SU-DHL-6 (cell line): ENCODE measurements at regions not wholly inside any gene's neighbourhood (a gene's known extent, or its start where the extent isn't known, plus 50 kb on each side); places are given as distances from the start of the nearest gene placed in this dataset.

Experiments
- CTCF ChIP-seq: fragments of 200-600 bp; sonication (generic); IDR thresholded peaks from one replicate; pipeline ENCODE4 v1.5.1; 2017; ENCODE audit warnings: antibody characterized with exemption, mild to moderate bottlenecking, low read length, moderate library complexity; ENCODE audit not compliant: insufficient read depth, poor library complexity, severe bottlenecking
- EZH2phosphoT487 ChIP-seq: fragments of 200-600 bp; sonication (generic), shearing (Covaris generic); conservative IDR thresholded peaks from 2 replicates; pipeline ENCODE4 v1.6.1; 2018; ENCODE audit warnings: mild to moderate bottlenecking, antibody characterized with exemption, low read length, moderate library complexity, mixed read lengths

- TF ChIP-seq CTCF (no peak), EZH2phosphoT487 (no peak)
Observed at GRCh38 chr6:145485288-145485687, 250.0 kb downstream of the EPM2A start.
